ENCODE measurements at regions not wholly inside any gene's neighbourhood (a gene's known extent, or its start where the extent isn't known, plus 50 kb on each side); places are given as distances from the start of the nearest gene placed in this dataset.
"Not testable (repeated sequence)": the region's sequence is repeated elsewhere in the genome, so short reads cannot be mapped to it uniquely, and the experiment has no call there.

DNA sequence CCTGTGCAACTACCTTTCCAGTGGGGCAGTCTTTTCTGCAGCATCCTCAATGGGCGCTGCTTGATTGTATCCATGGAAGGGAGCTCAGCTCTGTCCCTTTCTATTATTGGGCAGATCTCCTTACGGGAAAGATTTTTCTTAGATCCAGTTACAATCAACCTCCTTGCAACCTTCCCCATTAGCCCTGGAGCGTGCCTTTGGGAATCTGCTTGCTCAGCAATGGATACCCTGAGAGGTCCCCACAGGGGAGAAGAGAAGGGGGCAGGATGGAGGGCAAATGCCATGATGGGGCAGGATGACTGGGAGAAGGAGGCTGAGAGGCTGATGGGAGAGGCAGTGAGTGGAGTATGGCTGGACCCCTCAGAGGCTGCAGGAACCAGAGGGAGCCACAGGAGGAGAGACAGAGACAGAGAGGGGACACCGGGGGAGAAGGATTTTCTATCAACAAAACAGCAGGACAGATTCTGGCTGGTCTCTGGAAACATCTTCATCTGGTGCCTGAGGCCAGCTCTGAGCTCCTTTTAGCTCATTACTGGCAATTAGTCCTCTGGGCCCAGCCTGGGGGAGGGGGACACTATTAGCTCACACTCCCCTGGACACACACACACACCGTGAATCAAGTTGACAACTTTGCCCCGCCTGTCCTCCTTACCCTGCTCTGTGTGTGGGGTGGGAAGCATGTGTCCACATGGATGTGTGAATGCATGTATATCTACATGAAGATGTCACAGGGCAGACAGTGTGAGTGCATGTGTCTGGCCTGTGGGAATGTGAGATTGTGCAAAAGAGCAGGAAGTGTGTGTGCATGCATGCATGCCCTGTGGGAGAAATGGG, 80.8 kb upstream of the PAX2 start:
- no peak for DNase-seq

DNA sequence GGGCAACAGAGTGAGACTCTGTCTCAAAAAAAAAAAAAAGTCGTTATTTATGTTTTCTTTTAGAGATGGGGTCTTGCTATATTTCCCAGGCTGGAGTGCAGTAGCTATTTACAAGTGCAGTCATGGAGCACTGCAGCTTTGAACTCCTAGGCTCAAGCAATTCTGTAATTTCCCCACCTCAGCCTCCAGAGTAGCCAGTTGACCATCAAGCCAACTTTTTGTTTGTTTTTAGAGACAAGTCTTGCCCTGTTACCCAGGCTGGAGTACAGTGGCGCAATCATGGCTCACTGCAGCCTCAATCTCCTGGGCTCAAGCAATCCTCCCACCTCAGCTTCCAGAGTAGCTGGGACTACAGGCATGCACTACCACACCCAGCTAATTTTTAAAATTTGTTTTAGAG, 78.7 kb upstream of the PAX2 start:
- DNase-seq = not testable (repeated sequence)

DNA sequence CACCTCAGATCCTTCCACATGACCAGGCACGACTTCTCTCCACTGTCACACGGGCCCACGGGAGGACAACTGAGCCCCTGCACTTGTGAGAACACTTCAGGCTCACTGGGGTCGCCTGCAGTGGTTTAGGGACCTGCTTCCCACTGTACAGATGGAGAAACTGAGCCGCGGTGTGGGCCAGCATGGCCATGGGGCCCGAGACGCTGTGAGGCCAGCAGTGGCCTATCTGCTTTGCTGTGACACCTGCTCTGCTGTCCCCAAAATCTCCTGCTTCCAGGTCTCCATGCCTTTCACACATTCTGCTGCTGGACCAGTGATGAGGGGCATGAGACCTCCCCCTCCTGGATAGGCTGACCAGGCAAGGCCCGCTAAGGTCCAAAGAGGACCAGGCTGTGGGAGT, 75.8 kb upstream of the PAX2 start:
- no peak for DNase-seq

DNA sequence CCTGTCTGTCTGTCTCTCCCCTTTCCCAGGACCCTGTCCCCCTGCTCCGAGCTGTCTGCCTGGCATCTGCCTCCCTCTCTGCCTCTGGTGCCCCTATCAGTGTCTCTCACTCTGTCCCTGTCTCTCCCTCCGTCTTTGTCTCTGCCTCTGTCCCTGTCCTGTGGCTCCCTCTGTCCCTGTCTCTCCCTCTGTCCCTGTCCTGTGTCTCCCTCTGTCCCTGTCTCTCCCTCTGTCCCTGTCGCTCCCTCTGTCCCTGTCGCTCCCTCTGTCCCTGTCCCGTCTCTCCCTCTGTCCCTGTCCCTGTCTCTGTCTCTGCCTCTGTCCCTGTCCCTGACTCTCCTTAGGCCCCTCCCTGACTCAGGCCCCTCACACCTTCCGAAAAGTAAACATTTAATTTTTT, 75.0 kb upstream of the PAX2 start:
- no peak for DNase-seq

DNA sequence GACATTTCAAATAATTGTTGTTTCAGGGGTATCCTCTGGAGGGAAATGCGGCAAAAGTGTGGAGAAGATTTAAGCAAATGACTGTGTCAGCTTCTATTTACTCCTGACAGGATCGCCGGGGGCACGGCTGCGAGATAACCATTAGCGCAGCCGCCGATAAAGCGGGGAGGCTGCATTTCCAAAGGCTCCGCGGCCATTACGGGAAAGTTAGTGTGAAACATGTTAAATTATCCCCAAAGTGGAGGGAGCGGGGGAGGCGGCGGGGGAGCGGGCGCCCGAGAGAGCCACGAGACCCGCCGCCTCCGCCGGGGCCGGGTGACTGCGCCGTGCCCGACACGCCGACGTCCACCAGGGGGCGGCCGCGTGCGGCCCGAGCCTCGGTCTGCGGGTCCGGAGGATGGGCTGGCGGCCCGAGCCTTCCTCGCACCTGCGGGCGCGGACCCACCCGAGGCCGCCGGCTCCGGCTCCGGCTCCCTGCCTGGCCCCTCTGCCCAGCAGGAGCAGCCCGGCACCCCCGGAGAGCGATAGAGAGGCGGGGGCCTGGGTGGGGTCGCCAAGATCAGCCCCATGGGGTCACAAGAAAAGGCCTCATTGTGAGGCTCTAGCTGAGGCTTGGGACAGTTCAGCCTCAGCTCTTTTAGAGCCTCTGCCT, 74.4 kb upstream of the PAX2 start:
- DNase-seq = peak in 1 of 2 experiments; percentile 57

DNA sequence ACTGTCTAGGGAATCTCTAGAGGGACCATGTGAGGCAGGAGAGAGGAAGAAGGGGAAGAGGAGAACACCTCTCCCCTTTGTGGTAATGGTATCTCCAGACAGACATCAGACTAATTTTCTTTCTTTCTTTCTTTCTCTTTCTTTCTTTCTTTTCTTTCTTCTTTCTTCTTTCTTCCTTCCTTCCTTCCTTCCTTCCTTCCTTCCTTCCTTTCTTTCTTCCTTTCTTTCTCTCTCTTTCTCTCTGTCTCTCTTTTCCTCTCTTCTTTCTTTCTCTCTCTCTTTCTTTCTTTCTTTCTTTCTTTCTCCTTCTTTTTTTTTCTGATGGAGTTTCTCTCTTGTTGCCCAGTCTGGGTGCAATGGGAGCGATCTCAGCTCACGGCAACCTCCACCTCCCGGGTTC, 73.2 kb upstream of the PAX2 start:
- DNase-seq = no peak

DNA sequence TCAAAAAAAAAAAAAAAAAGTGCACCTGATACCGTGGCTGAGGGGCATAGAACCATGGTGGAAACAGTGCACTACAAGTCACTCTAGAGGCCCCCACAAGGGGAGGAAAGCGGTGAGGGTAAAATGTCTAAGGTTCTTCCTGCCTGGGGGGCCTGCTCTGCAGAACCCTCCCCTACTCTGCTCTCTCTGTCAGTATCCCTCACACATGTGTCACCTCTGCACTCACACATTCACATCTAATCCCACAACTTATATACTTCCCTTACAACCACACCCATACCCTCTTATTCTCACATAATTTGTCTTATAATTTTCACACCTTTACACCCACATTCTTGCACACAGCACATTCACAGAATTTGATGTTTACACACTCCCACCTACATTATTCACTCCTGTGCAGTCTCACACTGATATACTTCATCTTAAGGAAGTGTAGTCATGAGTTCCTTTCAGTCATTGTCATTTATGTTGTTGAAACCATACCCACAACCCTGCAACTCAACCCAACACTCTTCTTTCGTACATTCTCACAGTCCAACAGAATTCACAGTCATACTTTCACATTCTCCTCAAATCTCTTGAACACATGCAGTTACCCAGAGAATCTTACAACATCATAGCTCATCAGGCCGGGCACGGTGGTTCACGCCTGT, 68.0 kb upstream of the PAX2 start:
- no peak for DNase-seq

DNA sequence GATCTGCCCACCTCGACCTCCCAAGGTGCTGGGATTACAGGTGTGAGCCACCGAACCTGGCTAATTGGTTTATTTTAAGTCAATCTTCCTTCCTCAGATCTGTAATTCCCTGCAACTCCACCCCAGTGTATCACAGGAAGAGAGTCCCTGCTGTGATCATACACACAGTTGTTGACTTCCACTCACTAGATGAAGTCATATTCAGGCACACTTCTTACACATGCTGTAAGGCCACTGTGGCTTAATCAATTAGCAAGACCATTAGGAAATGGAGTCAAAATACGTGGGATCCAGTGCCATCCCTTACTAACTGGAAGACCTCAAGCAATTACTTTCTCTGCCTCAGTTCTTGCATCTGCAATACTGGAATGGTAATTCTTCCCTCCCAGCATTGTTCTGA, 66.1 kb upstream of the PAX2 start:
- DNase-seq = no peak

DNA sequence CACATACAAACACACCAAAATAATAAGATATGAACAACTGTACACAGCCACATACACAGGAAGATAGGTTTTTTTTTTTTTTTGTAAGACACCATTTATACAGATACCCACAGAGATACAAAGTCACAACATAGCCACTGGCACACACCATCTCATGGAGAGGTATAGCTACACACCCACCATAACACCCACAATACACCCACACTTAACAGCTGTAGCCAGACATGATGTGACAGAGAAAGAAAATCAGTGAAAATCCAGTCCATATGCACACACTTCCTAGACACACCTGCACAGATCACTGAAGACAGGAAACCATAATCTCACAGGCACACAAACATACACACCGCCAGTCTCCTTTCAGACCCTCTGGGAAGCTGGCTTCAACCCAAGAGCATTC, 62.4 kb upstream of the PAX2 start:
- DNase-seq = no peak

DNA sequence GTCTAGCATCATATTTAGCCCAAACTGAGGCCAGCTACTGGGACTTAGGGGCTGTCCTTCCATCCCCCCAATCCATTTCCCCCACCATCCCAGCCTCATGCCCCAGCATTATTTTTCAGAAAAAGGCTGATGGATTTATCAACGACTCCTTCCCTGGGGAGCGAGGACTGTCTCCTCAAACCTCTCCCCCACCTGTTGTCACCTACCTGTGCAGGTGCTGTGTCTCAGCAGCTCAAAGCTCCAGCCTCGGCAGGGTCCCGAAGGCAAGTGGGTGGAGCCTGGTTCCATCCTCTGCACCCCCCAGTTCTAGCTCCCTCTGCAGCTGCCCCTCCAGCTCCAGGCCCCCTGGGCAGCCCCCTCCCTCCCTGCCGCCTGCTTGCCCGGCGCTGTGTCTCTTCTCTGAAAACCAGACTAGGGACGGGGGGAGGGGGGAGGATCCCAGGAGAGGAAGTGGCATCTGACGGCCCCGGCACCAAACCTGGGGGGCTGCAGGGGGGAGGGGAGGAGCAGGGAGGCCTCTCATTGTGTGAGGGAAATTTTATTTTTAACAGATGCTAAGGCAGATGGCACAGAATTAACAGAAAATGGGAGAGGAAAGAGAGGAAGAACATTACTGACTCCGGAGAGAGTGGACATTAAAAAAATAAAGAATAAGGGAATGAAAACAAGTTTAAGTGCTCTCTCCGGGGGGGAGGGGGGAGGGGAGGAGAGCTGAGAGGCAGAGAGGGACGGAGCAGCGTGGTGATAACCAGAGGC, 61.7 kb upstream of the PAX2 start:
- no peak for DNase-seq

DNA sequence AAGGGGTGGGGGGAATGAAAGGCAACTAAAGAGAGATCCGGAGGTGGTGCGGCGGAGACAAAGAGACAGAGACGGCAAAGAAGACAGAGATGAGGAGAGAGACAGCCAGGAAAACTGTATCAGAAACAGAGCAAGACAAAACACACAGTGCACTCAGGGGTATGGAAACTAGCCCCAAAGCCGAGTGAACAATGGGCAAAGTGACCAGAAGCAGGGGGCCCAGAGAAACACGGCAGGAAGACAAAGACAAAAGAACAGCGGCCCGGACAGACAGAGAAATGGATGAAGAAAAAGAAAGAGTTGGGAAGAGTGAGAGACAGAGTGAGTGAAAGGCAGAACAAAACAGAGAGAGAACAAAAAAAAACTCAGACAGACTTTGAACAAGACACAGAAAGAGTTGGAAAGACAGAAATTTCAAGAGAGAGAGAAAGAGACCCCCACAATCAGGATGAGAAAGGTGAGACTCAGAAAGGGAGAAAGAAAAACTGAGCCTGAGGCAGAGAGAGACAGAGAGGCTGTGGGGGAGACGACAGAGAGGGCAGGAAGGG, 60.6 kb upstream of the PAX2 start:
- no peak for DNase-seq

DNA sequence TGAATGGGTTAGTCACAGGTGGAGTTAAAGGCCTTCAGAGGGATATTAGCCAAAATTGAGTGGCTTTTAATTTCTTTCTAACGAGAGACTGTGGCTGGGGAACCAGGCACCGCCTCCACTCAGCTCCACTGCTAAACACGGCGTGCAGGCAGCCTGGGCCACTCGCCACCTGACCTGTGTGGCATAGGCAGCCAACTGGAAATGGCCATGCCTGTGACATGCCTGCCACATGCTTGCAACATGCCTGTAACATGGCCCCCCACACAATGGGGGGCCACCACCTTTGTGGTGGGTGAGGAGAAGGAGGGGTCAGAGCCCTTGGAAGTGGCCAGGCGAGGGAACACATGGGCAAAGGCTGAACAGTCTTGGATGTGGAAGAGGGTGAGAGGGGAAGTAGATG, 60.1 kb upstream of the PAX2 start:
- no peak for DNase-seq

DNA sequence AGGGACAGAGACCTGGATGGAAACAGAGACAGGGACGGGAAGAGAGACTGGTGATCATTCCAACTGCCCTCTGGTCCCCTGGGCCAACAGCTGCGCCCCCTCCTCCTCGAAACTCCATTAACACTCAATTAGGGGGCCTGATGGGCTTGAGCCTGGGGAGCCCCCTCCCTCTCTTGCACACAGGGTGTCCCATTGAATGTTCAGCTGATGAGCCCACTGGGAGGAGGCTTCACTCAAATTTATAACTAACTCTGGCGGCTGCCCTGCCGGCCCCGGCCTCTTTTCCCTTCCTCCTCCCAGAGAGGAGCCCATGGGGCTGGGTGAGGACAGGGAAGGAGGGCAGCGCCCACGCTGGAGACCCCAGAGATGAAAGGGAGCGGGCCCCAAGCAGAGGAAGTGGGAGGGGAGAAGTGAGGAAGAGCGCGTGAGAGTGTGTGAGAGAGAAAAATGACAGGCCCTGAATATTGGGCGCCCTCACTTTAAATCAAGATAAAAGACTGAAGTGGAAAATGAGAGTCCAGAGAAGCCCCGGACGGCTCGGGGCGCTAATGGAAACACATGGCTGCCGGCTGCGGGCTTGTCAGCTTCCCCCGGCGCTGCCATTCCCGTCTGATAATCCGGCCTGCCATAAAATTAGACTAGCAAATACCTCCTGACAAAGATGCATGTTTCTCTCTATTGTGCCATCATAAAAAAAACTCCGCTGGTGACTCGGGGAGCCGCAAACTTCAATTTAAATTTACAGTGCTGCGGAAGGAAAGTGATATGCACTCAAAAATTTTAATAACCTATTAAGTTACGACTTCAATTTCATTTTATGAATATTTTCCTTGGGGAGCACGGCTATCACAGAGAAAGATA, 58.0 kb upstream of the PAX2 start:
- DNase-seq = peak; percentile 69 to 84

DNA sequence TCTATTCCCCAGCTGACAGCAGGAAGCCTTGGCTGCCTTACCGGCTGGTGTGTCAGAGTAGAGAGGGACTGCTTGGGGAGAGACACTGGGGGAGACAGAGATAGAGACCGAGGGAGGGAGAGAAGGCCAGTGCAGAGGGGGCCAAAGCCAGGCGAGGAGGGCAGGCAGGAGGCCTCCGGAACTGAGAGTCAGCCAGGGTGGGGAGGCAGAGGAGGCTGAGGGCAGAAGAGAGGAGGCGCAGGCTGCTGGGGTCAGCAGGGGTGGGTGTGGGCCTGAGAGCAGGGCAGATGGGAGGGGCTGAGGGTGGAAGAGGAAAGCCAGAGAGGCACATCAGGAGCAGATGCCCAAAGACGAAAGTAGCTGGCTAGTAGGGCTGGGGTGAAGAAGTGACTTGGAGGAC, 57.2 kb upstream of the PAX2 start:
- no peak for DNase-seq

DNA sequence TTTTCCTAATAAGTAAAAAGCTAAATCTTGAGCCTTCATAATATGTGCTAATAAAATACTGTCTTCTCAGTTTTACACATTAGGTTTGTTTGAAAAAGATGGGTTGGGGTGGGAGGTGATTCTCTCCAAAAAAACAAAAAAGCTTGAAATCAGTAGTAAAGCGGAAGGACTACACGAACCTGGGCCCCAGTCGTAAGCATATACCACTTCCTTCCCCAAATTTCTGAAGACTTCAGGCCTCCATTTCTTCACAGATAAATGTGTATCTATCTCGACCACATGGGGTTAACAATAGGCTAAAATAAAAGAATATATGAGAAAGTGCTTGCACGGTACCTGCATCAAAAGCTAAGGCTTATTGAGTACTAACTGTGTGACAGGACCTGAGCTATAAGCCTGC, 51.6 kb upstream of the PAX2 start:
- DNase-seq = no peak
